ENCODE measurements at regions not wholly inside any gene's neighbourhood (a gene's known extent, or its start where the extent isn't known, plus 50 kb on each side); places are given as distances from the start of the nearest gene placed in this dataset.

GRCh38 chr3:106365061-106365691 is 496.4 kb upstream of the CBLB start:
- DNase-seq: no peak

GRCh38 chr3:106366352-106366751 is 497.5 kb upstream of the CBLB start:
- no peak for DNase-seq

- DNase-seq: no peak
Observed at GRCh38 chr3:106367496-106367895, 498.7 kb upstream of the CBLB start.

- DNase-seq: no peak
Observed at GRCh38 chr3:106371221-106371970, 502.6 kb upstream of the CBLB start.

GRCh38 chr3:106371971-106372805 is 503.4 kb upstream of the CBLB start:
- no peak for DNase-seq

GRCh38 chr3:106372806-106373190 is 504.0 kb upstream of the CBLB start:
- DNase-seq: no peak

- no peak for DNase-seq
Observed at GRCh38 chr3:106376016-106376570, 507.3 kb upstream of the CBLB start.

- no peak for DNase-seq
Observed at GRCh38 chr3:106379251-106379750, 510.5 kb upstream of the CBLB start.

- no peak for DNase-seq
Observed at GRCh38 chr3:106380232-106380631, 511.4 kb upstream of the CBLB start.

GRCh38 chr3:106381286-106381938 is 512.6 kb upstream of the CBLB start:
- no peak for DNase-seq

- DNase-seq: no peak
Observed at GRCh38 chr3:106381939-106382335, 513.1 kb upstream of the CBLB start.

- no peak for DNase-seq
Observed at GRCh38 chr3:106386050-106386449, 517.2 kb upstream of the CBLB start.

GRCh38 chr3:106392915-106393314 is 524.1 kb upstream of the CBLB start:
- no peak for DNase-seq

- DNase-seq: no peak
Observed at GRCh38 chr3:106397006-106397405, 528.2 kb upstream of the CBLB start.

GRCh38 chr3:106398891-106399600 is 530.2 kb upstream of the CBLB start:
- DNase-seq: no peak

- no peak for DNase-seq
Observed at GRCh38 chr3:106399761-106400160, 530.9 kb upstream of the CBLB start.

GRCh38 chr3:106401666-106402490 is 533.1 kb upstream of the CBLB start:
- no peak for DNase-seq

- no peak for DNase-seq
Observed at GRCh38 chr3:106403371-106404145, 534.7 kb upstream of the CBLB start.

- no peak for DNase-seq
Observed at GRCh38 chr3:106413683-106414082, 544.9 kb upstream of the CBLB start.

- no peak for DNase-seq
Observed at GRCh38 chr3:106420628-106421027, 551.8 kb upstream of the CBLB start.
